GM12878 (cell line): ENCODE measurements at regions not wholly inside any gene's neighbourhood (a gene's known extent, or its start where the extent isn't known, plus 50 kb on each side); places are given as distances from the start of the nearest gene placed in this dataset.

Experiments used
- CHD1 ChIP-seq: IDR thresholded peaks from 2 replicates; pipeline ENCODE4 v1.6.1; 2012; ENCODE audit warnings: low read depth, low read length, improper control_type of control experiment
- CTCF ChIP-seq, 3 experiments: IDR thresholded peaks in 2 of 3; conservative IDR thresholded peaks in 1 of 3; 2 replicates each; pipeline ENCODE4 v1.5.1; 2011; ENCODE audit warnings: low read depth in 3 of 3, low read length in 3 of 3, mild to moderate bottlenecking in 3 of 3, control low read depth in 2 of 3, moderate library complexity in 2 of 3, inconsistent platforms in 1 of 3, mixed read lengths in 1 of 3; ENCODE audit not compliant: control insufficient read depth in 2 of 3, insufficient read depth in 1 of 3; ENCODE audit errors: extremely low read depth in 1 of 3
- EZH2 ChIP-seq: IDR thresholded peaks from 2 replicates; pipeline ENCODE4 v1.6.1; 2012; ENCODE audit warnings: low read depth, mild to moderate bottlenecking, control low read depth, inconsistent platforms, low read length, borderline replicate concordance; ENCODE audit not compliant: control insufficient read depth
- HDAC2 ChIP-seq: fragments of 200-600 bp; sonication (generic); IDR thresholded peaks from 2 replicates; pipeline ENCODE4 v1.6.1; 2017
- MAX ChIP-seq: IDR thresholded peaks from 2 replicates; pipeline ENCODE4 v1.6.1; 2012; ENCODE audit warnings: low read depth, low read length, improper control_type of control experiment
- NBN ChIP-seq: fragments of 450-650 bp; IDR thresholded peaks from 2 replicates; pipeline ENCODE4 v1.6.1; 2016
- POLR2A ChIP-seq: IDR thresholded peaks from 2 replicates; pipeline ENCODE4 v1.6.1; 2011; ENCODE audit warnings: low read depth, mild to moderate bottlenecking, low read length
- RELB ChIP-seq: fragments of 450-650 bp; IDR thresholded peaks from 2 replicates; pipeline ENCODE4 v1.6.1; 2017; ENCODE audit warnings: low read depth, mild to moderate bottlenecking, moderate library complexity

GRCh38 chr22:47377926-47378560 is 615.6 kb downstream of the TBC1D22A start:
- TF ChIP-seq RELB (no peak), CHD1 (no peak), CTCF (IDR thresholded peaks at IDR 0.05 in 2 of 3, conservative IDR thresholded peaks at IDR 0.05 in 1 of 3; ENCODE audit: control insufficient read depth in 2 of 3, extremely low read depth in 1 of 3, insufficient read depth in 1 of 3, low read depth in 3 of 3, low read length in 3 of 3) (no peak), HDAC2 (no peak), POLR2A (no peak), MAX (no peak), NBN (no peak), EZH2 (no peak)
